GM06990 (cell line): ENCODE measurements at regions not wholly inside any gene's neighbourhood (a gene's known extent, or its start where the extent isn't known, plus 50 kb on each side); places are given as distances from the start of the nearest gene placed in this dataset.

ENCODE experiments used
- DNase-seq: peaks from one replicate; pipeline ENCODE4 v3.0.0-alpha.2; 2011; ENCODE audit not compliant: insufficient read length; ENCODE audit errors: extremely low read depth
- H3K27me3 ChIP-seq: replicated peaks from 2 replicates; pipeline ENCODE4 v1.6.0; 2011; ENCODE audit warnings: low read length; ENCODE audit not compliant: control insufficient read depth, insufficient read depth
- H3K36me3 ChIP-seq: 2 replicates; pipeline ENCODE4 v1.5.1; 2011; ENCODE audit warnings: low read length; ENCODE audit not compliant: control insufficient read depth, insufficient read depth
- H3K4me3 ChIP-seq: replicated peaks from 2 replicates; pipeline ENCODE4 v1.5.1; 2011; ENCODE audit warnings: low read depth, mild to moderate bottlenecking, control low read depth, low read length
- CTCF ChIP-seq: IDR thresholded peaks from 2 replicates; pipeline ENCODE4 v1.5.1; 2011; ENCODE audit warnings: low read length, control low read depth, mild to moderate bottlenecking, inconsistent platforms; ENCODE audit not compliant: insufficient read depth, poor library complexity, severe bottlenecking

GRCh38 chr13:86579662-86580061 is 780.4 kb upstream of the SLITRK6 start:
- no peak for TF ChIP-seq CTCF
- no peaks in the 10 kb centered on the region for H3K27me3 ChIP-seq
- H3K4me3 ChIP-seq, result no peak overlapping the region
- H3K36me3 ChIP-seq, result no peaks in the 10 kb centered on the region
- DNase-seq, result no peak

GRCh38 chr13:86581706-86582105 is 782.5 kb upstream of the SLITRK6 start:
- no peaks in the 10 kb centered on the region for H3K36me3 ChIP-seq
- no peak for DNase-seq
- TF ChIP-seq CTCF, result no peak
- H3K27me3 ChIP-seq, result no peaks in the 10 kb centered on the region
- H3K4me3 ChIP-seq, result no peak overlapping the region

GRCh38 chr13:86584301-86584700 is 785.1 kb upstream of the SLITRK6 start:
- no peaks in the 10 kb centered on the region for H3K36me3 ChIP-seq
- TF ChIP-seq CTCF, result no peak
- DNase-seq, result no peak
- H3K4me3 ChIP-seq, result no peak overlapping the region
- no peaks in the 10 kb centered on the region for H3K27me3 ChIP-seq

- Histone ChIP-seq H3K36me3 (no peaks in the 10 kb centered on the region), H3K4me3 (no peak overlapping the region), H3K27me3 (no peaks in the 10 kb centered on the region)
- TF ChIP-seq CTCF, result no peak
- no peak for DNase-seq
These were observed 786.6 kb upstream of the SLITRK6 start for GRCh38 chr13:86585835-86586234.

GRCh38 chr13:86591862-86592261 is 792.6 kb upstream of the SLITRK6 start:
- DNase-seq, result no peak
- Histone ChIP-seq H3K4me3 (no peak overlapping the region), H3K36me3 (no peaks in the 10 kb centered on the region), H3K27me3 (no peaks in the 10 kb centered on the region)
- no peak for TF ChIP-seq CTCF

- DNase-seq, result no peak
- Histone ChIP-seq H3K27me3 (no peaks in the 10 kb centered on the region), H3K36me3 (no peaks in the 10 kb centered on the region), H3K4me3 (no peak overlapping the region)
- no peak for TF ChIP-seq CTCF
These were observed 802.1 kb upstream of the SLITRK6 start for GRCh38 chr13:86601351-86601750.
